ENCODE measurements at regions not wholly inside any gene's neighbourhood (a gene's known extent, or its start where the extent isn't known, plus 50 kb on each side); places are given as distances from the start of the nearest gene placed in this dataset.

DNA sequence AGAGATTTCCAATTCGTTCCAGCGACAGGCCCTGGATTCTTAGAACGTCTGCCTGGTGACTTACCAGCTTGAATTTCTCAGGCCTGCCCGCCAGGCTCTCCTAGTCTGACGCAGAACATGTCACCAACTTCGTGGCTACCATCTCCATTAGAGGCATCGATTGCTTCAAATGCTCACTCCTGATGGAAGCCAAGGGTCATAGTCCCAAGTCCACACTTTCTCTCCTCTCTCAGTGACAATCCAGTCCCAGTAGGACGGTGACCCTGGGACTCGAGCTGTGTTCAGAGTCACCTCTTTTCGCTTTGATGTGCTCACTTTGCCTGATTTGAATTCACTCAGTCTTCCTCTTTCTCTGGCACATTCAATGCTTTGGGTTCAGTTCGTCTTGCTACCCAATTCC is 94.8 kb downstream of the GADD45G start:
- TF ChIP-seq CTCF (IDR thresholded peaks at IDR 0.05), result no peak
- no peak for TF ChIP-seq POLR2A (IDR thresholded peaks at IDR 0.05)

Measured in breast epithelium (tissue), 3 donors.